ENCODE measurements at regions not wholly inside any gene's neighbourhood (a gene's known extent, or its start where the extent isn't known, plus 50 kb on each side); places are given as distances from the start of the nearest gene placed in this dataset.

- no peak for DNase-seq (ENCODE audit: low read depth, low spot score)
Observed at GRCh38 chr4:15270201-15270600, 157.6 kb upstream of the C1QTNF7 start.

DNA sequence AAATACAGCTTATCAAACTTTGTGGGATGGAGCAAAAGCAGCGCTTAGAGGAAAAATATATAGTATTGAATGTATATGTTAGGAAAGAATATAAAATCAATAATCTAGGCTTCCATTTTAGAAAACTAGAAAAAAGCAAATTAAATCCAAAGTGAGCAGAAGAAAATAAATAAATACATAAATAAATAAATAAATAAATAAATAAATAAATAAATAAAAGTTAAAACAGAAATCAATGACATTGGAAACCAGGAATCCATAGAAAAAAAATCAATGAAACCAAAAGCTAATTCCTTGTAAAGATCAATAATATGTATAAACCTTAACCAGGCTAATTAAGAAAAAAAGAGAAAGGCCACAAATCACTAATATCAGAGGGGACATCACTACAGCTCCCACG is 141.8 kb upstream of the C1QTNF7 start:
- DNase-seq (ENCODE audit: low read depth, low spot score), result no peak

GRCh38 chr4:15291122-15291521 is 136.7 kb upstream of the C1QTNF7 start:
- DNase-seq (ENCODE audit: low read depth, low spot score), result no peak

DNA sequence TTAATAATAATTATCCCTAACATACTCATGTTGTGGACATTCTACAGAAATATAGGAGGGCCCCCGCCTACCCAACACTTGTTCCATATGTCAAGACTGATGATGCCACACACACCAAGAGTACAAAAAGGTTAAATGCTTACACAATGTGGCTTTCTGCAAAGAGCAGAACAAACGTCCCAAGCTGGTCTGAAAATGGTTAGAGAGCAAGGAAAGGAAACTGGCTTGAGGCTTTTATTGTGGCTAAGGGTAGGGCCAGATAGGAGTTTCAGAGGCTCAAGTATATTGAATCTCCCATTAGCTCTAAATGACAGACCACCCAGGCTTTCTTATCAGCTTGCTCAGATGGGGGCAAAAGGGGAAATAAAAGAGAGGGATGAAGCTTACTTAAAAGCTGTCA is 134.1 kb upstream of the C1QTNF7 start:
- DNase-seq (ENCODE audit: low read depth, low spot score), result no peak

GRCh38 chr4:15294202-15294601 is 133.6 kb upstream of the C1QTNF7 start:
- no peak for DNase-seq (ENCODE audit: low read depth, low spot score)

DNA sequence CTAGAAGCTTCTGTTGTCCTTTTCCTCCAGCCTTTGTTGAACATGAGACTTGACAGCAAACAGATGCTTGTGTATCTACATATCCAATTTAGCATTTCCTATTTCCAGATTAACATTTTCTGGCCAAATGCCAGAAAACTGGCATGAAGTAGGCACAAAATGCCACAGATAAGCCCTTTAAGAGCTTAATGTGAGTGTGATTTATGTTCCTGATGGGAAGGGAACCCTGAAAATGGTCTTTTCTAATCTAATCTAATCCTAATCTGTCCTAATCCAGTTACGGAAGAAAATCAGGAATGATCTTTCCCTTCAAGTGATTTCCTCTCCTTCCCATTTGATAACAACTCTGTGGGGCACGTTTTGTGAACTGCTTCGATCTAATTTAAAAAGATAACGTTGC is 133.0 kb upstream of the C1QTNF7 start:
- no peak for DNase-seq (ENCODE audit: low read depth, low spot score)

GRCh38 chr4:15295421-15296162 is 132.2 kb upstream of the C1QTNF7 start:
- DNase-seq (ENCODE audit: low read depth, low spot score), result no peak

GRCh38 chr4:15297344-15297743 is 130.5 kb upstream of the C1QTNF7 start:
- no peak for DNase-seq (ENCODE audit: low read depth, low spot score)

GRCh38 chr4:15299627-15300026 is 128.2 kb upstream of the C1QTNF7 start:
- DNase-seq (ENCODE audit: low read depth, low spot score), result no peak

DNA sequence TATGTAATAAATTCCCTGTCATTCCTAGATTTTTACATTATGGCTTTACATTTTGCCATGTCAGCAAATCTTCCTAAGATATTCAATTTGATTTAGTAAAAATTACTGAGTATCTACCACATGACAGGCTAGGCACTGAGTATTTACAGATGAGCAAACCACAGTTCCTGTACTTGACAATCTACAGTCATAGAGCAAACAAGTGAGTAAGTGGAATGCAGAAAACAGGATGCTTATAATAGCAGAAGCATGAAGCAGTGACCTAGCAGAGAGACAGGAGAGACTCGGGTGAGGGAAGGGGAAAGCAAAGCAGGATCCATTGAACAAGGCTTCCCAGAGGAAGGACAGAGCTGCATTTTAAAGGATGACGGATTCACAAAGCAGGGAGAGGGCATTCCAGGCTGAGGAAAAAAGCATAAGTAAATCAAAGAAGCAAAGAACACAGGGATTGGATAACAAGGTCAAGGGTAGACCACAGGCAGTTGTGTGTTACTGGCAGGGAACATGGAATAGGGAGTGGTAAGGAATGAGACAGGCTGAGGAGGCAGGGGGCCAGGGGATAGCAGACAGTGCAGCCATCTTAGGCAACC is 124.7 kb upstream of the C1QTNF7 start:
- no peak for DNase-seq (ENCODE audit: low read depth, low spot score)

DNA sequence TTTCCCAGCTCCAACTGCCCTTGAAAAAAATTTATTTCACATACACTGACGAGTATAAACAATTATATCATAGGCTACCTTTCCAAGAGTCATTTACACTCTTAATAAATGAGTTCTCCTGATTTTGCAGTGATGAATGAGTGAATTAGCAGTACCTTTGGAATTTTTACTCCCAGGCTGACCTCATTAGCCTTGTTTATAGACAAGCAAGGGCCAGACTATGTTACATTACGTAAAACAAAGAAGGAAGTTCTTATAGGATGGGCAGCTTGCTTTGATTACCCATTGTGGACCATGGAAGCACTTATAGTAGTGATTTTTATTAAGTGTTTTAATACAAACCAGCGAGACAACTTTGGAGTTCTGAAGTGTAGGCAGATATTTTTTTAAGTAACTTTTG is 112.9 kb upstream of the C1QTNF7 start:
- DNase-seq (ENCODE audit: low read depth, low spot score), result no peak

DNA sequence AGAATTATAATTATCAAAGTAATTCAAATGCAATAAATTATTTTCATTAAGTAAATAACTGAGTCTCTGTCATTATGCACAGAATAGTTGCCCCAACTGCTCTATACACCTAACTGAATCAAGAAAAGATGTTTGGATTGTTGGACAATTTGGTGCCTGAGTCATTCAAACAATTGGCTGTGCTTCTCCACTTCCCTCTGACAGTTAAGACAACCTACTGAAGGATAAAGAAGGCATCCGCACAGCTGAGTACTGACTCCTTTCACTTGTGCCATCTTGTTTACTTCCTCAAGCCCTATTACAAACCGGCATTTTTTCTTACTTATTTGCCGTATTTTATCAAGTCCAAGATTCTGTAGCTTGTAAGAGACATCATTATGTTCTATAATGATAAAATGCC is 110.6 kb upstream of the C1QTNF7 start:
- DNase-seq (ENCODE audit: low read depth, low spot score), result no peak

DNA sequence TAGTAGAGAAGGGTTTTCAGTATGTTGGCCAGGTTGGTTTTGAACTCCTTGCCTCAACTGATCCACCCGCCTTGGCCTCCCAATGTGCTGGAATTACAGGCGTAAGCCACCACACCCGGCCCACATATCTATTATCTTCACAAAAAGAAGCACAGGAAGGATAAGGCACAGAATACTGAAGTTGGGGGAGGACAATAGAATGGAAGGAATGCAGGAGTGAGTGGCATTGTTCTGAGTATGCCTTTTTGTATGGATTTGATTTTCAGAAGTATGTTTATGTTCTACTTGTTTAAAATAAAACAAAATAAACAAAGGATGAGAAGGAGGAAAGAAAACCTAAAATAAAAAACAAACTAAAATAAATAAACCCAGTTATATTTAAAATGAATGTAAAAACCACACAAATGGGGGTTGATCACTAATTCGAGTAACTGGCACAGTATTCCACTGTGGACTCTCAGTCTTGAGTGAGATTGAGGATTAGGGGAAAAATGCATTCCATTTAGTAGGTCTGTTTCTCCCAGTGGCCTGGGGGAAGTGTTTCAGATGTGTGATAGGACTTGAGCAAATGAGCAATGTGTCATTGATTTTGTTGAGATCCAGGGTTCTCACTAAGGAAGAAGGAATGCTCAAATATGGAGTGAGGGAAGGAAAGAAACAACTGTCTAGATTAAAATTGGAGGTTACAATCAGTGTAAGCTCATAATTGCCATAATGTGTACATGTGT is 109.0 kb upstream of the C1QTNF7 start:
- no peak for DNase-seq (ENCODE audit: low read depth, low spot score)

GRCh38 chr4:15320121-15320678 is 107.6 kb upstream of the C1QTNF7 start:
- DNase-seq (ENCODE audit: low read depth, low spot score), result no peak

GRCh38 chr4:15322006-15322405 is 105.8 kb upstream of the C1QTNF7 start:
- no peak for DNase-seq (ENCODE audit: low read depth, low spot score)

GRCh38 chr4:15325987-15326386 is 101.8 kb upstream of the C1QTNF7 start:
- DNase-seq (ENCODE audit: low read depth, low spot score), result no peak

DNA sequence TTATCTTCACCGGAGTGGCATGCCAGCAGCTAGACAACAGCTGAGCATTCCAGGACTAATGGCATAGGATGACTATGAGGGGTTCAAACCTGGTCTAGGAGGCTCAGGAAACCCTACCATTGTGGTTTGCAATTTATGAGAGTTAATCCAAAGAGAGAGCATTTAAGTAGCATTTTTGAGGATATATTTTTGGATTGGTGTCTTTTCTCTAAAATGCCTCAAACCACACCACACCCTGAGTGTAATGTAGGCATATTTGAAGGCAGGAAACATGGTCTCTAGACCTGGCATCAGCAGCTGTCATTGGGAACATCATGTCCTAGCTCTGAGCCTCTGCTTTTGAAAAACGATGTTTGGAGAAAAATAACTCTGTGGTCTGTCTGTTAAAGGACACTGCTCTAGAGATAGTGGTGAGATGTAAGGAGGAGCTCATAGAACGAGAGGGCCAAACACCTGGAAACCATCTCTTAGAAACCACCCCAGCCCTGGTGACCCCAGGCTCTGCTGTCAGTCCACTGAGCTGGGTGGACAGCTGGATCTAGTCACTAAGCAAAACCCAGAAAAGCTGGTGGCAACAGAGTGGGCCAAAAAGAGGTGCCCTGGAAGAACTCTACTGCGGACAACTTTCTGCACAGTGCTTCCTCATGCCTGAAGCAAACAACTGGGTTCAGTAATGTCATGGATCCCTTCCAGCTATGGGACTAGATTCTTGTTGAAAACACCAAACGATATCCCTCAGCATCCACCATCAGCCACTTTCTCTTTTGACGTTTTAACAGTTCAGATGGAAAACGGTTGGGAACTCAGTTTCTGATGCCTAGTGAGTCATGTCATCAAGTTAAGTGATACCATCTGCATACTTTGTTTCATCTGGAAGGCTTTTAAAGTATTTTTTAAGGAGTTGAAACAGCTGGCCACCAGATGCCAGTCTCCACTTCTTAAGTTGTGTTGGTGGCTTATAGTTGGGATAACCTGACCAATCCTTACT is 100.2 kb upstream of the C1QTNF7 start:
- DNase-seq (ENCODE audit: low read depth, low spot score), result no peak

GRCh38 chr4:15331930-15332329 is 95.9 kb upstream of the C1QTNF7 start:
- DNase-seq (ENCODE audit: low read depth, low spot score), result no peak

GRCh38 chr4:15332377-15332776 is 95.5 kb upstream of the C1QTNF7 start:
- no peak for DNase-seq (ENCODE audit: low read depth, low spot score)

- no peak for DNase-seq (ENCODE audit: low read depth, low spot score)
Observed at GRCh38 chr4:15333692-15334633, 93.9 kb upstream of the C1QTNF7 start.
